Choroid plexus epithelial cell (primary cell): ENCODE measurements at regions not wholly inside any gene's neighbourhood (a gene's known extent, or its start where the extent isn't known, plus 50 kb on each side); places are given as distances from the start of the nearest gene placed in this dataset.

Experiments
- DNase-seq: peaks from one replicate; pipeline ENCODE4 v3.0.0-alpha.2; 2010; ENCODE audit warnings: low read depth
- H3K4me3 ChIP-seq: 2 replicates; pipeline ENCODE4 v1.5.1; 2011; ENCODE audit warnings: low read depth, mild to moderate bottlenecking, control low read depth, low read length, moderate library complexity
- TF ChIP-seq, protein P1 (sequence below): conservative IDR thresholded peaks from 2 replicates; pipeline ENCODE4 v1.5.1; 2011; ENCODE audit warnings: low read depth, mild to moderate bottlenecking, control low read depth, inconsistent platforms, low read length, moderate library complexity

- DNase-seq, result no peak
- no peak overlapping the region for H3K4me3 ChIP-seq
- TF ChIP-seq, protein P1, sequence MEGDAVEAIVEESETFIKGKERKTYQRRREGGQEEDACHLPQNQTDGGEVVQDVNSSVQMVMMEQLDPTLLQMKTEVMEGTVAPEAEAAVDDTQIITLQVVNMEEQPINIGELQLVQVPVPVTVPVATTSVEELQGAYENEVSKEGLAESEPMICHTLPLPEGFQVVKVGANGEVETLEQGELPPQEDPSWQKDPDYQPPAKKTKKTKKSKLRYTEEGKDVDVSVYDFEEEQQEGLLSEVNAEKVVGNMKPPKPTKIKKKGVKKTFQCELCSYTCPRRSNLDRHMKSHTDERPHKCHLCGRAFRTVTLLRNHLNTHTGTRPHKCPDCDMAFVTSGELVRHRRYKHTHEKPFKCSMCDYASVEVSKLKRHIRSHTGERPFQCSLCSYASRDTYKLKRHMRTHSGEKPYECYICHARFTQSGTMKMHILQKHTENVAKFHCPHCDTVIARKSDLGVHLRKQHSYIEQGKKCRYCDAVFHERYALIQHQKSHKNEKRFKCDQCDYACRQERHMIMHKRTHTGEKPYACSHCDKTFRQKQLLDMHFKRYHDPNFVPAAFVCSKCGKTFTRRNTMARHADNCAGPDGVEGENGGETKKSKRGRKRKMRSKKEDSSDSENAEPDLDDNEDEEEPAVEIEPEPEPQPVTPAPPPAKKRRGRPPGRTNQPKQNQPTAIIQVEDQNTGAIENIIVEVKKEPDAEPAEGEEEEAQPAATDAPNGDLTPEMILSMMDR, result no peak
Observed at GRCh38 chr7:20279979-20280378, 50.7 kb upstream of the ITGB8 start.

GRCh38 chr7:20280475-20281351 lies 50.0 kb upstream of the ITGB8 start:
- peak; percentile 83 for DNase-seq
- H3K4me3 ChIP-seq, result no peak overlapping the region
- TF ChIP-seq, protein P1, result no peak
